Neuronal stem cell (in vitro differentiated cells): ENCODE measurements at regions not wholly inside any gene's neighbourhood (a gene's known extent, or its start where the extent isn't known, plus 50 kb on each side); places are given as distances from the start of the nearest gene placed in this dataset.

Source experiments
- DNase-seq: peaks from one replicate; pipeline ENCODE4 v3.0.0-alpha.2; 2013; ENCODE audit warnings: low spot score
- H2AFZ ChIP-seq: one replicate; pipeline ENCODE4 v1.6.1; 2013; ENCODE audit warnings: mild to moderate bottlenecking, low read length, inconsistent platforms
- H2AK5ac ChIP-seq: 2 replicates; pipeline ENCODE4 v1.6.1; 2013; ENCODE audit warnings: low read depth, mild to moderate bottlenecking, inconsistent platforms, low read length, moderate library complexity, mixed read lengths
- H2BK120ac ChIP-seq: 2 replicates; pipeline ENCODE4 v1.6.1; 2013; ENCODE audit warnings: low read depth, mild to moderate bottlenecking, inconsistent platforms, low read length, moderate library complexity, mixed read lengths
- H2BK12ac ChIP-seq: one replicate; pipeline ENCODE4 v1.6.1; 2013; ENCODE audit warnings: low read length, inconsistent platforms
- H2BK15ac ChIP-seq: 2 replicates; pipeline ENCODE4 v1.6.1; 2013; ENCODE audit warnings: mild to moderate bottlenecking, low read length, inconsistent platforms, mixed read lengths
- H2BK5ac ChIP-seq: one replicate; pipeline ENCODE4 v1.6.1; 2013; ENCODE audit warnings: inconsistent platforms, mild to moderate bottlenecking, low read length, moderate library complexity
- H3K14ac ChIP-seq: one replicate; pipeline ENCODE4 v1.6.1; 2013; ENCODE audit warnings: low read length, inconsistent platforms
- H3K18ac ChIP-seq: 2 replicates; pipeline ENCODE4 v1.6.1; 2013; ENCODE audit warnings: low read length, inconsistent platforms
- H3K23ac ChIP-seq: 2 replicates; pipeline ENCODE4 v1.6.1; 2013; ENCODE audit warnings: low read depth, mild to moderate bottlenecking, mixed read lengths, low read length, inconsistent platforms; ENCODE audit not compliant: poor library complexity
- H3K27ac ChIP-seq: replicated peaks from 3 replicates; pipeline ENCODE4 v1.5.1; 2013; ENCODE audit warnings: low read length, inconsistent platforms
- H3K27me3 ChIP-seq, 3 experiments: 2 replicates each; pipeline ENCODE4 v1.6.1; 2013; ENCODE audit warnings: low read length in 3 of 3, mild to moderate bottlenecking in 2 of 3, inconsistent platforms in 1 of 3, low read depth in 1 of 3, mixed read lengths in 1 of 3, moderate library complexity in 1 of 3; ENCODE audit not compliant: control insufficient read depth in 3 of 3, insufficient read depth in 3 of 3
- H3K36me3 ChIP-seq, 2 donors: replicated peaks in 1 of 2; 2 replicates each; pipeline ENCODE4 v1.6.1; 2013; ENCODE audit warnings: low read length in 2 of 2; ENCODE audit not compliant: control insufficient read depth in 2 of 2, insufficient read depth in 2 of 2
- H3K4ac ChIP-seq: 2 replicates; pipeline ENCODE4 v1.6.1; 2013; ENCODE audit warnings: inconsistent platforms, mild to moderate bottlenecking, low read length, moderate library complexity
- H3K4me1 ChIP-seq, 2 donors: 1 replicate in 1 of 2; 2 replicates in 1 of 2; pipeline ENCODE4 v1.6.1; 2013; ENCODE audit warnings: low read length in 2 of 2, low read depth in 1 of 2; ENCODE audit not compliant: control insufficient read depth in 2 of 2, insufficient read depth in 1 of 2
- H3K4me2 ChIP-seq: one replicate; pipeline ENCODE4 v1.6.1; 2013; ENCODE audit warnings: mild to moderate bottlenecking, low read length, inconsistent platforms; ENCODE audit not compliant: insufficient read depth, poor library complexity, severe bottlenecking
- H3K4me3 ChIP-seq, 2 donors: 2 replicates each; pipeline ENCODE4 v1.5.1; 2013; ENCODE audit warnings: low read length in 2 of 2, mild to moderate bottlenecking in 2 of 2, inconsistent platforms in 1 of 2, moderate library complexity in 1 of 2
- H3K79me1 ChIP-seq: one replicate; pipeline ENCODE4 v1.6.1; 2013; ENCODE audit warnings: low read depth, mild to moderate bottlenecking, inconsistent platforms, low read length, moderate library complexity
- H3K9ac ChIP-seq: one replicate; pipeline ENCODE4 v1.6.1; 2013; ENCODE audit warnings: mild to moderate bottlenecking, low read depth, low read length, inconsistent platforms; ENCODE audit not compliant: poor library complexity
- H3K9me3 ChIP-seq, 2 donors: replicated peaks in 1 of 2; 2 replicates each; pipeline versions ENCODE3 to v1.6.1; 2013; ENCODE audit warnings: low read length in 2 of 2, mild to moderate bottlenecking in 2 of 2, inconsistent platforms in 1 of 2, low read depth in 1 of 2, mixed read lengths in 1 of 2, moderate library complexity in 1 of 2; ENCODE audit not compliant: control insufficient read depth in 2 of 2, insufficient read depth in 1 of 2
- H4K8ac ChIP-seq: one replicate; pipeline ENCODE4 v1.6.1; 2013; ENCODE audit warnings: low read depth, mild to moderate bottlenecking, inconsistent platforms, low read length, moderate library complexity
- H4K91ac ChIP-seq: one replicate; pipeline ENCODE4 v1.6.1; 2013; ENCODE audit warnings: low read length, low read depth, mild to moderate bottlenecking, inconsistent platforms; ENCODE audit not compliant: poor library complexity
- WGBS, 2 donors: extraction: QIAGEN DNeasy Blood & Tissue Kit; methylation state at CpG; one replicate each; pipeline ENCODE4 v1.1.7; 2013; ENCODE audit warnings: missing lambda C conversion rate in 2 of 2, mixed read lengths in 1 of 2; ENCODE audit not compliant: insufficient read length in 2 of 2, insufficient replicate concordance in 1 of 2; ENCODE audit errors: extremely low coverage in 2 of 2; 5-methylcytosine and 5-hydroxymethylcytosine counted together

- H3K23ac ChIP-seq = no peak overlapping the region
- no peak overlapping the region for H2BK5ac ChIP-seq
- no peak overlapping the region for H3K4me2 ChIP-seq
- H3K18ac ChIP-seq = no peak overlapping the region
- no peak overlapping the region for H2BK15ac ChIP-seq
- DNase-seq = no peak
- H3K27me3 ChIP-seq = no peaks in the 10 kb centered on the region
- WGBS, 2 donors = no CpG with 5 or more reads among the region's 4 CpGs
- no peak overlapping the region for H3K4me3 ChIP-seq
- H2BK12ac ChIP-seq = no peak overlapping the region
- no peaks in the 10 kb centered on the region for H3K9me3 ChIP-seq
- H3K36me3 ChIP-seq = no peaks in the 10 kb centered on the region
- H3K14ac ChIP-seq = no peak overlapping the region
- no peak overlapping the region for H4K8ac ChIP-seq
- no peak overlapping the region for H3K27ac ChIP-seq
- H4K91ac ChIP-seq = no peak overlapping the region
- no peaks in the 10 kb centered on the region for H3K4me1 ChIP-seq
- no peak overlapping the region for H2AFZ ChIP-seq
- H2BK120ac ChIP-seq = no peak overlapping the region
- H3K9ac ChIP-seq = no peak overlapping the region
- H2AK5ac ChIP-seq = no peak overlapping the region
- no peak overlapping the region for H3K4ac ChIP-seq
- H3K79me1 ChIP-seq = no peaks in the 10 kb centered on the region
Measured at GRCh38 chrX:118199997-118200396, 83.4 kb upstream of the KLHL13 start.

DNA sequence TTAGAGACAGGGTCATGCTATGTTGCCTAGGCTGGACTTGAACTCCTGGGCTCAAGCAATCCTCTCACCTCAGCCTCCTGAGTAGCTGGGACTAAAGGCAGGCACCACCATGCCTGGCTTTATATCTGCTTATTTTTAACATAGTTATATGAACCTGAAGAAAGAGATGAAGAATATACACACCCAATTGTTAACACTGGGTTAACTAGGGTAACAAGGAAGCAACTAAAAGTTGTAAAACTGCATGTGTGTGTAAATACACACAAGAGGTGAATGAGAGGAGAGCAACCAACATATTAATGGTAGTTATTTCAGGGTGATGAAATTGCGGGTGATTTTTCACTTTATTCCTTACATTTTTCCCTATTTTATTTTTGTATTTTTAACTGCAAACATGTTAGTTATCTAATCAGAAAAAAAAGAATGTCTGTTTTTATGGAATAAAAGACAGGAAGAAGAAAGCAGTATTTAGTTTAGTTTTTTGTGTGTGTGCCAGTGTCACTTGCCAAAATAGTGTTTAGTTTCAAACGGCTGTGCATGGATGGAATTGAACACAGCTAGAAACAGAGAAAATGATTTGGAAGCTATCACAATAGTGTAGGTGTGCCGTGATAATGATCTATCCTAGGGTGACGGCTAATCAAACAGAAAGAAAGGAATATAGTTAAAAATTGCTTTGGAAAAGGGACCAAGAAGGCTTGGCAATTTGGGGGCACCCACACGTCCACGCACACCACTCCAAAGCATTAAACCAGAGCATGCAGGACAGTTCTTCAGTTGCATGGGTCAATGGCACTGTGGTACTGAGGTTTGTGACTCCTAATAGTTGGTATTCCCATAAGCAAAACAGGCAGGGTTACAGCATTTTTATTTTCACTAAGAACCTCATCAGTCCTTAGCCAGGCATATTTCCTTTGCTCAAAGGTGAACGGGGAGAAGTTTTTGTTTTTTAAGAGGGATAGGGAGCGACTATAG is 89.1 kb upstream of the KLHL13 start:
- H3K18ac ChIP-seq = no peak overlapping the region
- no peak overlapping the region for H3K23ac ChIP-seq
- H3K14ac ChIP-seq = no peak overlapping the region
- no peak for DNase-seq
- H2BK120ac ChIP-seq = no peak overlapping the region
- no peak overlapping the region for H2BK5ac ChIP-seq
- H3K27ac ChIP-seq = no peak overlapping the region
- H3K9ac ChIP-seq = no peak overlapping the region
- no peaks in the 10 kb centered on the region for H3K36me3 ChIP-seq
- H4K8ac ChIP-seq = no peak overlapping the region
- H2AK5ac ChIP-seq = no peak overlapping the region
- H2AFZ ChIP-seq = no peak overlapping the region
- no peak overlapping the region for H2BK15ac ChIP-seq
- H3K4ac ChIP-seq = no peak overlapping the region
- H3K9me3 ChIP-seq = no peaks in the 10 kb centered on the region
- H3K4me1 ChIP-seq = no peaks in the 10 kb centered on the region
- H3K27me3 ChIP-seq = peaks cover 0 to 5% (median 0%) of the 10 kb centered on the region in 3 experiments
- no peak overlapping the region for H2BK12ac ChIP-seq
- H4K91ac ChIP-seq = no peak overlapping the region
- no peak overlapping the region for H3K4me2 ChIP-seq
- H3K4me3 ChIP-seq = no peak overlapping the region
- WGBS, 2 donors = no CpG with 5 or more reads among the region's 8 CpGs
- H3K79me1 ChIP-seq = no peaks in the 10 kb centered on the region

DNA sequence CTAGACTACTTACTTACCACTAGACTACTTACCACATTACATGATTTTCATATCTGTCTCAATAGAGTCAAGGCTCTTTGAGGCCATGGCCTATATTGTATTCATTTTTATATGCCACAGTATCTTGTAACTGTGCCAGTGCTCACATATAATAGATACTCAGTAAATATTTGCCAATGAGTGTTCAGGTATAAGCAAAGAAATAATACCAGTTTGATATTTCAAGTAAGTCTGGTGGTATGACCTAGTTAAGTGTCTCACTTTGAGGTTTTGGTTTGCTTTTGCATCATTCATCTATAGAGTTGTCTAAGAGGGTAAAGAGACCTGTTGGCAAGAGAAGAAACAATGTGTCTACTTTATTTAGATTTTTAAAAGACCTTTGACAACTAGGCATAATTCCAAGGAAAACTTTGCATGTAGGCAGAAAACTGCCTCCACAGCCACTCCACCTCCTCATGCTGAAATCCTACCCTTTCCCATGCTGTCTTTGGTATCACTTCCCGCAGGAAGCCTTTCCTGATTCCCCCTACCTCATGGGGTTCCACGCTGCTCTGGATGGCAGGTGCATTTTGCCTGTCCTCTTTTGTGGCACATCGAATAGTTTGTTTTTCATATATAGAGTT is 91.3 kb upstream of the KLHL13 start:
- Histone ChIP-seq H3K79me1 (no peaks in the 10 kb centered on the region), H2BK120ac (no peak overlapping the region), H3K4ac (no peak overlapping the region), H3K9ac (no peak overlapping the region), H3K4me2 (no peak overlapping the region), H3K36me3 (no peaks in the 10 kb centered on the region), H3K14ac (no peak overlapping the region), H2BK5ac (no peak overlapping the region), H2AFZ (no peak overlapping the region), H3K4me1 (peaks cover 0 to under 1% of the 10 kb centered on the region in 2 donors), H2BK15ac (no peak overlapping the region), H3K4me3 (no peak overlapping the region), H3K27ac (no peak overlapping the region), H2BK12ac (no peak overlapping the region), H3K18ac (no peak overlapping the region), H3K27me3 (peaks cover 0 to 10% (median 0%) of the 10 kb centered on the region in 3 experiments), H4K8ac (no peak overlapping the region), H3K23ac (no peak overlapping the region), H2AK5ac (no peak overlapping the region), H3K9me3 (no peaks in the 10 kb centered on the region), H4K91ac (no peak overlapping the region)
- DNase-seq = no peak
- no CpG with 5 or more reads among the region's 3 CpGs for WGBS, 2 donors

DNA sequence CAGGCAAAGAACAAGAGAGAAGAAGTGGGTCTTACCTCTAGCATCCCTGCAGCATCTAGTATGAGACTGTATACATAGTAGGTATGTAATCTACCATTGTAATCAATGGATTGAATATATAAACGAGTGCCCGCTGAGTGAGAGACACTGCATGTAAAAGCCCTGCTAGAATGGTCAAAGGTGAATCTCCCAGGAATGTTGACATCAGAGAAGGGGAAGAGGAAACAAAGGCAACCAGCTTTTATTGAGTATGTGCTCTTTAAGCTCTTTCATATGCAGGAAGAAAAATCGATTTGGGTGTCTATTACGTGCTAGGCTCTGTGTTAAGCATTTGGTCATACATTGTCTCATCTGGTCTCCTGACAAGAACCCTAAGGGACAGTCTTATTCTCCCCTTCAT is 91.9 kb upstream of the KLHL13 start:
- DNase-seq = no peak
- Histone ChIP-seq H3K9me3 (no peaks in the 10 kb centered on the region), H4K91ac (no peak overlapping the region), H3K79me1 (no peaks in the 10 kb centered on the region), H3K36me3 (no peaks in the 10 kb centered on the region), H3K4me1 (peaks cover 0 to 2% of the 10 kb centered on the region in 2 donors), H2BK120ac (no peak overlapping the region), H3K18ac (no peak overlapping the region), H2AK5ac (no peak overlapping the region), H2BK15ac (no peak overlapping the region), H3K9ac (no peak overlapping the region), H3K23ac (no peak overlapping the region), H3K27ac (no peak overlapping the region), H2AFZ (no peak overlapping the region), H2BK5ac (no peak overlapping the region), H3K4me3 (no peak overlapping the region), H3K4ac (no peak overlapping the region), H3K27me3 (peaks cover 0 to 10% (median 0%) of the 10 kb centered on the region in 3 experiments), H3K4me2 (no peak overlapping the region), H4K8ac (no peak overlapping the region), H2BK12ac (no peak overlapping the region), H3K14ac (no peak overlapping the region)
- no CpG with 5 or more reads among the region's 4 CpGs for WGBS, 2 donors
